ENCODE measurements at regions not wholly inside any gene's neighbourhood (a gene's known extent, or its start where the extent isn't known, plus 50 kb on each side); places are given as distances from the start of the nearest gene placed in this dataset.

GRCh38 chr12:102625819-102626218 lies 145.5 kb upstream of the IGF1 start:
- TF ChIP-seq RAD21 (IDR thresholded peaks at IDR 0.05; ENCODE audit: low read depth) (no peak), ZBTB7A (IDR thresholded peaks at IDR 0.05; ENCODE audit: low read depth) (no peak), TCF12 (IDR thresholded peaks at IDR 0.05; ENCODE audit: low read depth) (no peak), FOXM1 (IDR thresholded peaks at IDR 0.05; ENCODE audit: borderline replicate concordance, low read depth) (no peak), MAX (IDR thresholded peaks at IDR 0.05) (no peak), YY1 (IDR thresholded peaks at IDR 0.05; ENCODE audit: low read depth) (no peak), TEAD4 (IDR thresholded peaks at IDR 0.05) (no peak), EP300 (IDR thresholded peaks at IDR 0.05; ENCODE audit: borderline replicate concordance) (no peak), TAF1 (IDR thresholded peaks at IDR 0.05; ENCODE audit: low read depth) (no peak), EGR1 (IDR thresholded peaks at IDR 0.05) (no peak), NFIC (IDR thresholded peaks at IDR 0.05) (no peak), CREB1 (IDR thresholded peaks at IDR 0.05; ENCODE audit: low read depth) (no peak), CEBPB (IDR thresholded peaks at IDR 0.05) (no peak)
- TF ChIP-seq, protein P1, sequence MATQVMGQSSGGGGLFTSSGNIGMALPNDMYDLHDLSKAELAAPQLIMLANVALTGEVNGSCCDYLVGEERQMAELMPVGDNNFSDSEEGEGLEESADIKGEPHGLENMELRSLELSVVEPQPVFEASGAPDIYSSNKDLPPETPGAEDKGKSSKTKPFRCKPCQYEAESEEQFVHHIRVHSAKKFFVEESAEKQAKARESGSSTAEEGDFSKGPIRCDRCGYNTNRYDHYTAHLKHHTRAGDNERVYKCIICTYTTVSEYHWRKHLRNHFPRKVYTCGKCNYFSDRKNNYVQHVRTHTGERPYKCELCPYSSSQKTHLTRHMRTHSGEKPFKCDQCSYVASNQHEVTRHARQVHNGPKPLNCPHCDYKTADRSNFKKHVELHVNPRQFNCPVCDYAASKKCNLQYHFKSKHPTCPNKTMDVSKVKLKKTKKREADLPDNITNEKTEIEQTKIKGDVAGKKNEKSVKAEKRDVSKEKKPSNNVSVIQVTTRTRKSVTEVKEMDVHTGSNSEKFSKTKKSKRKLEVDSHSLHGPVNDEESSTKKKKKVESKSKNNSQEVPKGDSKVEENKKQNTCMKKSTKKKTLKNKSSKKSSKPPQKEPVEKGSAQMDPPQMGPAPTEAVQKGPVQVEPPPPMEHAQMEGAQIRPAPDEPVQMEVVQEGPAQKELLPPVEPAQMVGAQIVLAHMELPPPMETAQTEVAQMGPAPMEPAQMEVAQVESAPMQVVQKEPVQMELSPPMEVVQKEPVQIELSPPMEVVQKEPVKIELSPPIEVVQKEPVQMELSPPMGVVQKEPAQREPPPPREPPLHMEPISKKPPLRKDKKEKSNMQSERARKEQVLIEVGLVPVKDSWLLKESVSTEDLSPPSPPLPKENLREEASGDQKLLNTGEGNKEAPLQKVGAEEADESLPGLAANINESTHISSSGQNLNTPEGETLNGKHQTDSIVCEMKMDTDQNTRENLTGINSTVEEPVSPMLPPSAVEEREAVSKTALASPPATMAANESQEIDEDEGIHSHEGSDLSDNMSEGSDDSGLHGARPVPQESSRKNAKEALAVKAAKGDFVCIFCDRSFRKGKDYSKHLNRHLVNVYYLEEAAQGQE (IDR thresholded peaks at IDR 0.05; ENCODE audit: low read depth): no peak

Measured in Ishikawa (cell line).